ENCODE measurements at regions not wholly inside any gene's neighbourhood (a gene's known extent, or its start where the extent isn't known, plus 50 kb on each side); places are given as distances from the start of the nearest gene placed in this dataset.

DNA sequence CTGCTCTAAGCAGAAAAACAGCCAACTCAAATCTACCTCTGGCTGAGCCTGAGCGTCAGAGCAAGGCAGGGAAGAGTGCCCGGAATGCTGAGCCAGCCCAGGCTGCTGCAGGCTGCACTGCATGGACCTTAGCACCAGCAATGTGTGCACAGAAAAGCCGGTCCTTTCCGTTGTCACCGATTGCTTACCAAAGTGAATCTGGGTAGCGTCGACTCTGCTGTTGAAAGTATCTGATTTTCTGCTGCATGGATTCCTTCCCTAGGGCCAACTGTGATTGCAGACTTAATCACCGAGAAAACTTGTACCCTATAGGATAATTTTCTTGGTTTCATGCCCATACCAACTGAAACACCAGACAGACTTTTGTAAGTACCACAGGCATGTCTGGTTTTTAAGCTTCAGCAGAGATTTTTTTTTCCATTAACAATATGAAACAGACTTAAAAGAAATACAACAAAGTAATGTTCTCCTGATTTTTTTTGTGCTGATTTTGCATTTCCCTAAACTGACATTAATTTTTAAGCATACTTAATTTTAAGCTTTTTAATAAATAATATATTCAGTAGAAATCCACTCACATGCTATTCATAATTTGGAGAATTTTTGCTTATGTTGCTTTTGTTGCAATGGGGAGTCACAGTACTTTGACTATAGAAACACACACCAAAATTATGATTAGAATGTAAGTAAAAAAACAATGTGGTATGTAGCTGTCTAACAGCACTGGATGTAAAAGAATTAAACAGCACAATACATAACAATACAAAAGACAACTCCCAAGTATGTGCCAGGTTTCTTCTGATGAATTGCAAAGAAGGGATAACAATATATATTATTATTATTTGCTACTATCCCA is 218.0 kb downstream of the THBS2 start:
- WGBS (ENCODE audit: insufficient coverage): 85% methylated on average over 8 of the region's 8 CpGs
- H3K27me3 Mint-ChIP-seq (ENCODE audit: low read depth in 2 of 2): peaks cover 14 to 15% of the 10 kb centered on the region in 2 donors
- no peaks in the 10 kb centered on the region for H3K4me1 Mint-ChIP-seq

DNA sequence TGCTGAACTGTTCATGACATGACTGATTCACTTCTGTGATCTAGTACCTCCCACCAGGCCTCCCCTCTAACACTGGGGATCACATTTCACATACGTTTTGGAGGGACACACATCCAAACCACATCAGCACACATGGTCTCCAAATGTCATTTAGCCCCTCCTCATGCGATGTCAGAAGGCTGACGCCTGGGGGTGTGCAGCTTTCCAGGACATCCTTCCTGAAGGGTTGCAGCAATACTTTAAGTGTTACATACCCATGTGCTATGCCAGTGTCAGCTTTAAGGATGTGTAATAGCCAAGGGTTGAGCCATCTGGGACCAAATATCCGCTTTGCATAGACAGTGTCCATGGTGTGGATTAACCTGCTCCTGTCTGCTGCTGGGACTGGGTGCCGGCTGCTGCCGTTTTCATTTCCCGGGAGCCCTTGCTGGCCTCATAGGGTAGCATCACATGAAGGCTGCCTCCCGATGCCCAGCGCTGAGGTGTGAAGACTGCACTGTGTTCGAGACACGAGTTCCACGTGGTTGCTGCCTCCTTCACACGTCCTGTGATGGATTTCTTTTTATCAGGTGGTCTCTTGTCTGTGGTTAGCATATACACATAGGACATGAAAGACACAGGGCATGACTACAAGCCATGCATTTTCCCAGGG is 219.0 kb downstream of the THBS2 start:
- Histone ChIP-seq H3K9me3 (ENCODE audit: control insufficient read depth, insufficient read depth, low read length) (no peaks in the 10 kb centered on the region), H3K27ac (ENCODE audit: low read length) (no peak overlapping the region), H3K36me3 (ENCODE audit: control insufficient read depth, insufficient read depth, low read length) (no peaks in the 10 kb centered on the region), H3K27me3 (ENCODE audit: control insufficient read depth, insufficient read depth, low read length) (no peaks in the 10 kb centered on the region), H3K4me3 (ENCODE audit: low read length) (no peak overlapping the region), H3K4me1 (ENCODE audit: control insufficient read depth, insufficient read depth, low read length) (no peaks in the 10 kb centered on the region)
- intact Hi-C loops (cut with micrococcal nuclease): no loop called here
- Mint-ChIP-seq H3K36me3 (peaks cover 20% of the 10 kb centered on the region), H3K4me3 (no peak overlapping the region), H3K4me1 (no peaks in the 10 kb centered on the region), H3K9me3 (peaks cover 0 to 8% of the 10 kb centered on the region in 2 donors), H3K27ac (no peak overlapping the region), H3K27me3 (ENCODE audit: low read depth in 2 of 2) (peaks cover 12 to 16% of the 10 kb centered on the region in 2 donors)
- no peak for ATAC-seq
- TF ChIP-seq, protein P1, sequence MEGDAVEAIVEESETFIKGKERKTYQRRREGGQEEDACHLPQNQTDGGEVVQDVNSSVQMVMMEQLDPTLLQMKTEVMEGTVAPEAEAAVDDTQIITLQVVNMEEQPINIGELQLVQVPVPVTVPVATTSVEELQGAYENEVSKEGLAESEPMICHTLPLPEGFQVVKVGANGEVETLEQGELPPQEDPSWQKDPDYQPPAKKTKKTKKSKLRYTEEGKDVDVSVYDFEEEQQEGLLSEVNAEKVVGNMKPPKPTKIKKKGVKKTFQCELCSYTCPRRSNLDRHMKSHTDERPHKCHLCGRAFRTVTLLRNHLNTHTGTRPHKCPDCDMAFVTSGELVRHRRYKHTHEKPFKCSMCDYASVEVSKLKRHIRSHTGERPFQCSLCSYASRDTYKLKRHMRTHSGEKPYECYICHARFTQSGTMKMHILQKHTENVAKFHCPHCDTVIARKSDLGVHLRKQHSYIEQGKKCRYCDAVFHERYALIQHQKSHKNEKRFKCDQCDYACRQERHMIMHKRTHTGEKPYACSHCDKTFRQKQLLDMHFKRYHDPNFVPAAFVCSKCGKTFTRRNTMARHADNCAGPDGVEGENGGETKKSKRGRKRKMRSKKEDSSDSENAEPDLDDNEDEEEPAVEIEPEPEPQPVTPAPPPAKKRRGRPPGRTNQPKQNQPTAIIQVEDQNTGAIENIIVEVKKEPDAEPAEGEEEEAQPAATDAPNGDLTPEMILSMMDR (IDR thresholded peaks at IDR 0.05): no peak
- no peak for DNase-seq
- 87% methylated on average over 13 of the region's 13 CpGs for WGBS (ENCODE audit: insufficient coverage)

More for the DNA sequence above, 218.0 kb downstream of the THBS2 start:
- no peak overlapping the region for H3K4me3 ChIP-seq (ENCODE audit: low read length)
- Mint-ChIP-seq H3K27ac (no peak overlapping the region), H3K9me3 (peaks cover 0 to 8% of the 10 kb centered on the region in 2 donors), H3K36me3 (peaks cover 20% of the 10 kb centered on the region), H3K4me3 (no peak overlapping the region)
- H3K4me1 ChIP-seq (ENCODE audit: control insufficient read depth, insufficient read depth, low read length): no peaks in the 10 kb centered on the region
- intact Hi-C loops (cut with micrococcal nuclease): no loop called here
- no peaks in the 10 kb centered on the region for H3K9me3 ChIP-seq (ENCODE audit: control insufficient read depth, insufficient read depth, low read length)
- TF ChIP-seq, protein P1 (IDR thresholded peaks at IDR 0.05): no peak
- no peak for ATAC-seq
- no peaks in the 10 kb centered on the region for H3K27me3 ChIP-seq (ENCODE audit: control insufficient read depth, insufficient read depth, low read length)
- H3K27ac ChIP-seq (ENCODE audit: low read length): no peak overlapping the region
- no peak for DNase-seq
- H3K36me3 ChIP-seq (ENCODE audit: control insufficient read depth, insufficient read depth, low read length): no peaks in the 10 kb centered on the region

DNA sequence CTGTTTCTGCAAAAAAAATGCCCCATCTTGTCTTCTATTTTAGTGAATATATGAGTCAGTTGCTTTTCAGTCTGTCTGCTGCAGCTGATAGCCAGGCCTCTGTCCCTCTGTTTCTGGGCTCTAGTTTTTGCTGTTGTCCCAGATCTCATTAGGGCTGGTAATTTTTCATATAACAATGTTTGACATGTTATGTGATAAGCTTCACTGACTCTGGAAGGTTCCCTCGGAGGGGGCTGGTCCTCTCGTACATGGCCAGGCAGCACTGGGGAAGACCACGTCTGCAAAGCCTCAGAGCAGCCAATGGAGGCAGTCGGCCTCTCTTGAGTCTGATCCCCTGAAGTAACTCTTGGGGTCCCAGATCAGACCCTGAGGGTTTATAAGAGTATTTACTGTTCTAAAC is 223.8 kb downstream of the THBS2 start:
- H3K27me3 Mint-ChIP-seq (ENCODE audit: low read depth in 2 of 2): peaks cover 8 to 12% of the 10 kb centered on the region in 2 donors
- no peak overlapping the region for H3K27ac ChIP-seq (ENCODE audit: low read length)
- no peak for ATAC-seq
- WGBS (ENCODE audit: insufficient coverage): 83% methylated on average over 4 of the region's 4 CpGs
- no peaks in the 10 kb centered on the region for H3K27me3 ChIP-seq (ENCODE audit: control insufficient read depth, insufficient read depth, low read length)
- H3K27ac Mint-ChIP-seq: no peak overlapping the region
- no peak overlapping the region for H3K4me3 Mint-ChIP-seq
- H3K4me1 ChIP-seq (ENCODE audit: control insufficient read depth, insufficient read depth, low read length): no peaks in the 10 kb centered on the region
- H3K4me1 Mint-ChIP-seq: no peaks in the 10 kb centered on the region
- no peaks in the 10 kb centered on the region for H3K36me3 ChIP-seq (ENCODE audit: control insufficient read depth, insufficient read depth, low read length)
- no peaks in the 10 kb centered on the region for H3K9me3 ChIP-seq (ENCODE audit: control insufficient read depth, insufficient read depth, low read length)
- H3K4me3 ChIP-seq (ENCODE audit: low read length): no peak overlapping the region
- H3K36me3 Mint-ChIP-seq: no peaks in the 10 kb centered on the region
- no peak for DNase-seq
- TF ChIP-seq, protein P1 (IDR thresholded peaks at IDR 0.05): no peak
- H3K9me3 Mint-ChIP-seq: no peaks in the 10 kb centered on the region
- intact Hi-C loops (cut with micrococcal nuclease): no loop called here

Measured in natural killer cell (primary cell).